ENCODE measurements at regions not wholly inside any gene's neighbourhood (a gene's known extent, or its start where the extent isn't known, plus 50 kb on each side); places are given as distances from the start of the nearest gene placed in this dataset.

DNA sequence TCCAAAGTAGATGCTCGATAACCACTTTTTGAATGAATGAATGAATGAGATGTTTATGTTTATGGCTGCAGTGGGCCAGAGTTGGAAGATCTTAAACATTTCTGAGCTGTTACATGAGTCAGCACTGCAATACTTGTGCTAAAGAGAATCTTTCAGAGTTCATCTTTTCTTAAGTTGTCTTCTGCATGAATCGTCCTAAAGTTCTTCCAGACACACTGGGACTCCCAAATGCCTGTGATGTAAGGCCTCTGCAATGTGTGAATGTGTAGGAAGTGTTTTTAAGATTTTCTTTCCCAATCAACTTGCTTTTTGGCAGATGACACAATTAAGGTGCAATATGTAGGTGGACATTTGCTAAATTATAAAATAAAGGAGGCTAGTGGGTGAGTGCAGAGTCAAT, 50.3 kb upstream of the TRIM9 start:
- no peak for TF ChIP-seq JUND (IDR thresholded peaks at IDR 0.05; ENCODE audit: low read depth)

DNA sequence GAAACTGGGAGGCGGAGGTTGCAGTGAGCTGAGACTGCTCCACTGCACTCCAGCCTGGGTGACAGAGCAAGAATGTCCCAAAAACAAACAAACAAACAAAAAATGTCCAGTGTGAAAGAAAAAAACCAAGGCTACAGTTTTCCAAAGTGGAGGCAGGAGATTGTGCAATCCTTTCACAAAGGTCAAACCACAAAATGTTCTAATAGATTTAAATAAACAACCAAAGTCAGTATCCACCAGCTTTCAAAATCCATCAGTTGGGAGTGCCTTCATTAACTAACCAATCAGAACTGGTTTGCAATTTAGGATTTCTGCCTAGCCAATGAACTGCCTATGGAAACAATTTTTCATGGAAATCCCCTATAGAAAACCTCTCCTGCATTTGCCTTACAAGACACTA, 52.3 kb upstream of the TRIM9 start:
- in situ Hi-C loops (cut with HindIII; ENCODE audit: low pct_unique_long_range_greater_than_20kb, low sequenced_read_pairs) = no loop called here
- DNase-seq (ENCODE audit: low read depth in 1 of 2, low spot score in 1 of 2) = no peak
- no peak for TF ChIP-seq JUND (IDR thresholded peaks at IDR 0.05; ENCODE audit: low read depth)

More for the DNA sequence above, 50.3 kb upstream of the TRIM9 start:
- in situ Hi-C loops (cut with HindIII; ENCODE audit: low pct_unique_long_range_greater_than_20kb, low sequenced_read_pairs) = no loop called here
- DNase-seq (ENCODE audit: low read depth in 1 of 2, low spot score in 1 of 2) = no peak

DNA sequence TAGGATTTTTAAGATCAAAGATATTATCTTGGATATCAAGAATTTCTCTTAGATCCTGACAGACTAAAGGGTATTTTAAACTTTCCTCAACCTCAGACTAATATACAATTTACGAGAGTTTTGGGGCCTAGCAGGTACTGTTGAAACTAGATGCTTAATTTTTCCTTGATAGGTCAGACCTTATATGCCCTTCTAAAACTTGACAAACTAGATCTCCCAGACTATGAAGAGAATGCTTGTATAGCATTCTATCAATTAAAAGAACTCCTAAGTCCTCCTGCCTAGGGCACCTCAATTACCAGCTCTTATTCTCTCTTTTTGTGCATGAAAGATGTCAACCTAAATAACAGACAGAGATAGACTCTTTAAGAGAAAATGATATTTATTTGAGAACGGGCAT, 60.4 kb upstream of the TRIM9 start:
- TF ChIP-seq JUND (IDR thresholded peaks at IDR 0.05; ENCODE audit: low read depth) = no peak
- peak in 1 of 2 experiments; percentile 48 for DNase-seq (ENCODE audit: low read depth in 1 of 2, low spot score in 1 of 2)
- in situ Hi-C loops (cut with HindIII; ENCODE audit: low pct_unique_long_range_greater_than_20kb, low sequenced_read_pairs) = no loop called here

DNA sequence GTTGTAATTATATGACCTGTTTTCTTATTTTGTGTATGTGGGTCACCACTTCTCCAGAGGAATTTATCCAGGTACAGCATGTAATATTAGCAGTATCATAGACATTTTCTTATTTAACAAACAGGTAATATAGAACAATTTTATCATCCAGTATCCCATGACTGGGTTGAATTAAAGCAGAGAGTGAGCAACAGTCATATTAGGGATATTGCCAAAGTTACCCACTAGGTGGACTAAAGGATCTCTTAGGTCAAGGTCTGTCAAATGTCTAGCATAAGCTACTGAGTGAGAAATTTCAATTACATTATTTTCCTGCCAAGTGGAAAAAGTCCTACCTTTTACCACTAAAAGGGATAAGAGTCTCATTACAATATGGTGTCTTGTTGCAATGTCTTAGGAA, 62.1 kb upstream of the TRIM9 start:
- DNase-seq (ENCODE audit: low read depth in 1 of 2, low spot score in 1 of 2) = peak; percentile 17 to 73
- in situ Hi-C loops (cut with HindIII; ENCODE audit: low pct_unique_long_range_greater_than_20kb, low sequenced_read_pairs) = no loop called here
- no peak for TF ChIP-seq JUND (IDR thresholded peaks at IDR 0.05; ENCODE audit: low read depth)

DNA sequence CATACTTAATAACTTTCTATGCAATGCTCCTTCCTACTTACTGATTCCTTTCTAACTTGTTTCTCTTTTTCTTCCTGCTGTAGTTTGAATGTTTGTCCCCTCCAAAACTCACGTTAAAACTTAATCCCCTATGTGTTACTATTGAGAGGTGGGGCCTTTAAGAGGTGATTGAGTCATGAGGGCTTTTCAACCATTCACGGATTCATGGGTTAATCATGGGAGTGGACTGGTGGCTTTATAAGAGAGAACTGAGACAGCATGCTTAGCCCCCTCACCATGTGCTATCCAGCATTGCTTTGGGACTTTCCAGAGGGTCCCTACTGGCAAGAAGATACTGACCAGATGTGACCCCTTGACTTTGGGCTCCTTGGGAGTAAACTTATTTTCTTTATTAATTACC, 66.0 kb upstream of the TRIM9 start:
- in situ Hi-C loops (cut with HindIII; ENCODE audit: low pct_unique_long_range_greater_than_20kb, low sequenced_read_pairs) = no loop called here
- no peak for TF ChIP-seq JUND (IDR thresholded peaks at IDR 0.05; ENCODE audit: low read depth)
- no peak for DNase-seq (ENCODE audit: low read depth in 1 of 2, low spot score in 1 of 2)

DNA sequence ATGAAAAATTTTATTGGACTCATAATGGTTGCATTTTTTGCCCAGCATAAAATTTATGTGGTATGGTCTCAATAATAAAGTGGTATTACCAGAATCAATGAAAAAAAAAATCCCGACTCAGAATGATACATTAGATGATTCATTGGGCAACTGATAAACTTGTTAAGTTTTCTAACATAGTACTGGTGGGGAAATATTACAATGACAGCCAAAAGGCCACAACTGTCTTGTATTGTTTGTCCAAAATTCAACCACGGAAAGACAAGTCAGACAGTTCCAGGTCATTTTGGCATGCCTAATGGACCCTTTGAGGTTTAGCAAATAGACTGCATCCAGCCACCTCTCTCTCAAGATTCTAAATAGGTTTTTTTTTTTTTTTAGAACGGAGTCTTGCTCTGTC, 70.5 kb upstream of the TRIM9 start:
- TF ChIP-seq JUND (IDR thresholded peaks at IDR 0.05; ENCODE audit: low read depth) = no peak
- in situ Hi-C loops (cut with HindIII; ENCODE audit: low pct_unique_long_range_greater_than_20kb, low sequenced_read_pairs) = no loop called here
- no peak for DNase-seq (ENCODE audit: low read depth in 1 of 2, low spot score in 1 of 2)

DNA sequence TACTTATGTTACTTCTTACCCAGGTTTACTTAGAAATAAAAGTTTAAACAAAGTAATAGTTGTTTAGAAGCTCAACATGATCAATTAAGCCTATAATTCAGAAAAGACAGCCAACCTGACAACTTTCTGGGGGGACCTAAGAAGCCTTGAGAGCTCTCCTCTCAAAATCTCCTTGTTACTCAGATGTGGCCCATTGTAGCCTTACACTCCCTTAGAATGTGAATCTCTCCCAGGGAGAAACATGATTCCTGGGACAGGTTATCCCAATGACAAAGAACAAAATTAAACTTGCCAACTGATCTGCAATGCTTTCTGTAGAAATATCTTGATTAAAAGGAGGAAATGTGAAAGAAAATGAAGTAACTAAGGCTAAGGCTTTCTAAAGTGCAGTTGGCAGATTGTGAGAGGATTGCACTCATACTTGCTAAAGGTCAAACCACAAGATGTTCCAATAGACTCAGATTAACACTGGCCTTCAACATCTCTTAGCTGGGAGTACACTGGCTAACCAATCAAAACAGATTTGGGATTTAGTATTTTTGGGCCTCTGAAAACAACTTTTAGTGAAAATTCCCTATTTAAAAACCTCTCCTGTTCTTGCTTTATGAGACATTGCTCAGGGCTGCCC, 72.3 kb upstream of the TMX1 start:
- in situ Hi-C loops (cut with HindIII; ENCODE audit: low pct_unique_long_range_greater_than_20kb, low sequenced_read_pairs) = no loop called here
- no peak for DNase-seq (ENCODE audit: low read depth in 1 of 2, low spot score in 1 of 2)
- no peak for TF ChIP-seq JUND (IDR thresholded peaks at IDR 0.05; ENCODE audit: low read depth)

DNA sequence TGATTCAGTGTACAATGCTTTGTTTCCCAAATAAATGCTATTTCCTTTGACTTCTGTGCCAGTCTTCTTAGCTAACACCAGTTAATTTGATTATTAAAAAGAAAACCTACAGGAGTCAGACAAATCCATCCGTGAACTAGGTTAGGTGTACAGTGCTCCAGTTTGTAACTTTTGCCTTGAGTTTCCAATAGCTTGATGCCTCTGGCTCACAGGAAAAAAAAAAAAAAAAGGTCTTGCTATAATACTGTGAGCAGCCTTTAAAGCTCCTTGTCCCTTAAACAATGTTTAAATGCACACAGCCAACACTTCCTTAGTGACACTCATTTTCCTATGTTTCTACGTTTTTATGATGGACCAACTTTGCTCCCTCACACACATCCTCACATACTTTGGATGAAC, 71.8 kb upstream of the TMX1 start:
- no peak for TF ChIP-seq JUND (IDR thresholded peaks at IDR 0.05; ENCODE audit: low read depth)
- no peak for DNase-seq (ENCODE audit: low read depth in 1 of 2, low spot score in 1 of 2)
- in situ Hi-C loops (cut with HindIII; ENCODE audit: low pct_unique_long_range_greater_than_20kb, low sequenced_read_pairs) = no loop called here

DNA sequence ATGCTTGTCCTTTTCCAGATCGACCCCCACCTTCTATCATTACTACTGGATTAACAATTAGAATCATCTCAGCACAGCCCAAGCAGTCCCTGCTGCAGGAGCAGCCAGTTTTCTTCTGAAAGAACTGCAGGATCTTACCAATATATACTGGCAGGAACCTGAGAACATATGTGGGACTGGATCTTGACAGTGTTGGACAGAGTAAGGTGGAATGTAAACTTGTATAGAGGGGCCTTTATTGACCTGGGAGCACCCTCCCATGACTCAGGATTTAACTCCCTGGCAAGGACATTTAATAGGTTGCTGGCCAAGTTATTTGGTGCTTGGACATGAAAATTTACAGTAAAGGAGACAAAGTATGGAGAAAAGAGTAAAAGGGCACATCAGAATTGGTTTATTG, 66.2 kb upstream of the TMX1 start:
- in situ Hi-C loops (cut with HindIII; ENCODE audit: low pct_unique_long_range_greater_than_20kb, low sequenced_read_pairs) = no loop called here
- no peak for TF ChIP-seq JUND (IDR thresholded peaks at IDR 0.05; ENCODE audit: low read depth)
- no peak for DNase-seq (ENCODE audit: low read depth in 1 of 2, low spot score in 1 of 2)

DNA sequence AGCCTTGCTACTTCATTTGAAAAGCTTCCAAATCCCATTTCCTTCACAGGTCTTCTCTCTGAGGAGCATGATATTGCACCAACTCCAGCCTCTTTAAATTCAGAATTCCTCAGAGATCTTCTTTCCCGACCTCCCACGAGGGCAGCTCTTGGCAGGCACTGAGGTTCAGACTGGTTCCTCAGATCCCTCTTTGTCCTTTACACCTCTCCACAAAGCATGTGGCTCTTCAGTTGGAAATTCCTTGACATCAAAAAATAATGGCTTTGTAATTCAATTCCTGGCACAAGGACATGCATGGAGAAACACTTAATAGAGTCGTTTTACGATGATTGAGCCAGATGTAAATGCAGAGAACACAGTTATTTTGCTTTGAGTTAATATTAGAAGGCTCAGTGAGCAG, 63.2 kb upstream of the TMX1 start:
- in situ Hi-C loops (cut with HindIII; ENCODE audit: low pct_unique_long_range_greater_than_20kb, low sequenced_read_pairs) = no loop called here
- TF ChIP-seq JUND (IDR thresholded peaks at IDR 0.05; ENCODE audit: low read depth) = no peak
- DNase-seq (ENCODE audit: low read depth in 1 of 2, low spot score in 1 of 2) = no peak

DNA sequence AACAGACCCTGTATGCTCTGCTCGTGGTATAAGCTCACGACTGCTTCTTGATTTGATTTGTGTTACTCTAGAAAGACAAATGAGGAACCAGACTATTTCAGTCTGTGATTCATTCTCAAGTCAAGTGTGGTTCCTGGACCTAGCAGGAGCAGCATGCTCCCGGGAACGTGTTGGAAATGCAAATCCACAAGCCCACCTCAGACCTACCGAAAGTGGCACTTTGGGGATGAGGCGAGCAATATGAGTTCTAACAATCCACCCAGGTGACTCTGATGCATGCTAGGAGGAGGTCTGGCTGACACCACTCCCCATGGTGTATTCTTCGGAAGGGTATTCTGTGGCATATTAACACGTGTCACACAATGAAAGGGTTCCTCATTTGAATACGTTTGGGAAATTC, 59.5 kb upstream of the TMX1 start:
- in situ Hi-C loops (cut with HindIII; ENCODE audit: low pct_unique_long_range_greater_than_20kb, low sequenced_read_pairs) = no loop called here
- no peak for TF ChIP-seq JUND (IDR thresholded peaks at IDR 0.05; ENCODE audit: low read depth)
- no peak for DNase-seq (ENCODE audit: low read depth in 1 of 2, low spot score in 1 of 2)

DNA sequence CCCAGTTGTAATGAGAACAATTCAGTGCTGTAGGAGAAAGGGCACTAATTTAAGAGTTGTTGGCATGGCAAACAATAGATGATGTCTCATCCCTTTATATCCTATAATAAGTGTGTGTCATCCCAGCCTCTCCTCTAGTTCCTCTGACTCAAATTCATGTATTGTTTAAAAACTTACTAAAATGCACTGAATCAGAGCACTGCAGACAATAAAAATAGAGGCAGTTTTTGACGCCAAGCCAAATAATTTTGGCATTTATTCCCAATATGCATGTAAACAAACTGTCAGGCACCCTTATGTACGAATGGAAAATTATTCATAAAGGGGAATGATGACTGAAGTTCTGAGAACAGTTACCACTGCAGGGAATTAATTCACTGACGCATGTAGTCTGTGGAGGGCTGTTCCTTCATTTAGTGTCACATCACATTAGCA, 57.9 kb upstream of the TMX1 start:
- in situ Hi-C loops (cut with HindIII; ENCODE audit: low pct_unique_long_range_greater_than_20kb, low sequenced_read_pairs) = no loop called here
- no peak for TF ChIP-seq JUND (IDR thresholded peaks at IDR 0.05; ENCODE audit: low read depth)
- no peak for DNase-seq (ENCODE audit: low read depth in 1 of 2, low spot score in 1 of 2)

DNA sequence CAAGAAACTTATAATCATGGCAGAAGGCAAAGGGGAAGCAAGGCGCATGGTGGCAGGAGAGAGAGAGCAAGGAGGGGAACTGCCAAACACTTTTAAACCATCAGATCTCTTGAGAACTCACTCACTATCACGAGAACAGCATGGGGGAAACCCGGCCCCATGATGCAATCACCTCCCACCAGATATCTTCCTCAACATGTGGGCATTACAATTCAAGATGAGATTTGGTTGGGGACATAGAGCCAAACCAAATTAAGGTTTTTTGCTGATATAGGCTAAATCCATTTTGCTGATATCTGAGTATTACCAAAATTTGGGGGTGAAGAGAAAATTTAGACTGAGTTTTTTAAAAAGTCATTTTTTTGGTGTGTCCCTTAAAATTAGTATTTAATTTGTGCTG, 54.9 kb upstream of the TMX1 start:
- TF ChIP-seq JUND (IDR thresholded peaks at IDR 0.05; ENCODE audit: low read depth) = no peak
- DNase-seq (ENCODE audit: low read depth in 1 of 2, low spot score in 1 of 2) = no peak
- in situ Hi-C loops (cut with HindIII; ENCODE audit: low pct_unique_long_range_greater_than_20kb, low sequenced_read_pairs) = no loop called here

DNA sequence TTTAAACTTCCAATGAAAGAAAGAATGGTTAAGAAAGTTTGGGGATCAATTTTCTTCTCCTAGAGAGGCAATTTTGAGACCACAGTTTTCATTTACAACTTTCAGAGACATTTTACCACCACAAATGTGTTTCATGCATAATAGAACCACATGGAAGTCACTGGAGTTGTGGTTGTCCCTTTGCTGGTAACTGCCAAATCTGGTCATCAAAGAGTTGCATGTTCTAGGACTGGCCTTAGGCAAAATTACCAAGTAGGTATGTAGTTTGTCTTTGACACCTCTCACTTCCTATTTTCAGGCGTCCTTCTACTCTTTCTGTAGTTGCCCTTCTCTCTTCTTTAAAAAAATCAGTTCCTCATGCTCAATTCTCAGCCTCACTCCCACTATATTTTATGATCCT, 54.3 kb upstream of the TMX1 start:
- TF ChIP-seq JUND (IDR thresholded peaks at IDR 0.05; ENCODE audit: low read depth) = no peak
- in situ Hi-C loops (cut with HindIII; ENCODE audit: low pct_unique_long_range_greater_than_20kb, low sequenced_read_pairs) = no loop called here
- DNase-seq (ENCODE audit: low read depth in 1 of 2, low spot score in 1 of 2) = peak in 1 of 2 experiments; percentile 65
